HG03135 (cell line): ENCODE measurements at regions not wholly inside any gene's neighbourhood (a gene's known extent, or its start where the extent isn't known, plus 50 kb on each side); places are given as distances from the start of the nearest gene placed in this dataset.
"Not testable (repeated sequence)": the region's sequence is repeated elsewhere in the genome, so short reads cannot be mapped to it uniquely, and the experiment has no call there.

ENCODE experiments used
- ATAC-seq: cut with Tn5 transposase; IDR thresholded peaks from one replicate; pipeline ENCODE4 v1.9.1; 2021; ENCODE audit warnings: mild to moderate bottlenecking, moderate library complexity; ENCODE audit not compliant: unreplicated experiment

DNA sequence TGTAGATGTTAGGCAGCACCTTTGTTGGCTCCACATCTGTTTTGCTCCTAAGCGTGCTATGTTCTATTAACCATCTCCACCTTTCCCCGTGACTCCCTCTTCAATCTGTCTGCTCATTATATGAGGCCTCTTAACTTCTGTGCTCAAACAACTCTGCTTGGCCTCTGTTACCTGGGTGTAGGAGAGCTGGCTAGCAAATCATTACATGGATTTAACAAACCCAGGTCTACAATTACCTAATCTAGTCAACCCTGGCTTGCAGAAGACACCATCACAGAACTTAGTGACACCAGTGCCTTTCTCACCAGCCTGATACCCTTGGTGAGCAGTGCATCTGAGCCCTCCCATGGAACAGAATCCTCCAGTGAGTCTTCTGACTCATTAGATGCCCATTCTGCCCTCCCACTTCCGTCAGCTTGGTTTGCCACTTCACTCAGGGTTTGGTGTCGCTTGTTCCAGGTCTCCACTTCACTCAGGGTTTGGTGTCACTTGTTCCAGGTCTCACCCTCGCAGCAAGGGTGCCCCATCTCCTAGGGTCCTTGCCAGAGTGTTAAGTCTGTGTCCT is 92.0 kb upstream of the KIF26B start:
- no peak for ATAC-seq

DNA sequence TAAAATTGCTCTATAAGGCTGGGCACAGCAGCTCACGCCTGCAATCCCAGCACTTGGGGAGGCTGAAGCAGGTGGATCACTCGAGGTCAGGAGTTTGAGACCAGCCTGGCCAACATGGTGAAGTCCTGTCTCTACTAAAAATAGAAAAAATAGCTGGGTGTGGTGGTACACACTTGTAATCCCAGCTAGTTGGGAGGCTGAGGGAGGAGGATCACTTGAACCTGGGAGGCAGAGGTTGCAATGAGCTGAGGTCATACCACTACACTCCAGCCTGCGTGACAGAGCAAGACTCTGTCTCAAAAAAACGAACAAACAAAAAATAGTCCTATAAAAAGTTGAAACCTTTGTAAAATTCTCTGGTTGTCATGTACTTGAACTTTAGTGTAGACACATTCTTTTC is 93.0 kb upstream of the KIF26B start:
- ATAC-seq: not testable (repeated sequence)

DNA sequence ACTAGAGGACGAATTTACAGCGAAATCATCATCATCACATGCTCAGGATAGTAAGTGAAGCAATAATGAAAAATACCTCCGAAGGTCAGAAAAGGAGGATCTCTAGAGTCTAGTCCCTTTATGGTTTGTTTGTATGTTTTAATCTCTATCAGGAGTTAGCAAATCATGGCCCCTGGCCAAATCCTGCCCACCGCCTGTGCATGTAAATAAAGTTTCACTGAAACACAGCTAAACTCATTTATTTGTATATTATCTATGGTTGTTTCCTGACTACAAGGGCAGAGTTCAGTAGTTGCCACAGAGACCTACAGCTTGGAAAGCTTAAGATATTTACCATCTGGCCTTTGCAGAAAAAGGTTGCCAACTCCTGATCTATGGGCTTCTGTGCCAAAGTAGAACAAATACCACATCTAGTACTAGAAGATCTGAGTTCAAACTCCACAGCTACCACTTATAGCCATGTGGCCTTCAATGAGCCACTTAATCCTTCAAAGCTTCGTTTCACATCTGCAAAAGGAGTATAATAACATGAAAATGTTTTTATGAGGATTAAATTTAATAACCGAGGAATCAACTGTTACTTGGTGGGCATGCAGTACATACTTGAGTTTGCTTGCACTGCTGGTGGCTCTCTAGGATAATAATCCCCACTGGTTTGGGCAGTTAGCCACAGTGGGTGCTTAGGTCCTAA is 94.0 kb upstream of the KIF26B start:
- no peak for ATAC-seq

DNA sequence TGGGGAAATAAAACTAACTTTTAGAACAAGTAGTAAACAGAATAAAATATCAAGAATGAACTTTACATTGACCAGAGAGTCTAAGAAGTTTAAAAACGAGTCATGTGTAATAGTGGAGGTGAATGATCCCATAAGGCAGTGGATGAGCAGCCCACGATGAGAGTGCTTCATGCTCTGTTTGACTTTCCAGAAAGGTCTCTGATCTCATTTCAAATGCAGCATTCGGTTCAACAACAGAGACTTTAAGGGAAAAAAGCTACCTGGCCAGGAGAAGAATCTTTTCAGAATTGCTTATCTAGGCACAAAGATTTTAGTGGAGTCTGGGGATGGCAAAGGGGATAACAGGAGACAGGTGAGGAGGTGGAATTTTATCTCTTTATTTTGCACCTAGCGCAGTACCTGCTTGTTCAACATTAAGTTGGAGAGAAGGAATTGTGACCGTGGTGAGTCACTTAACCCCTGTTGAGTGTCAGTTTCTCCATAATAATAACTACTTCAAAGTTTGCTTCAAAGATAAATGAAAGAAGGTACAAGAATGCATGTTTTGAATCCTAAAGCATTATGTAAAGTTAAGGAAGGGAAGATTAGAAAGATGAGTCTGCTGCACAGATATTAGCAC is 94.9 kb upstream of the KIF26B start:
- no peak for ATAC-seq

DNA sequence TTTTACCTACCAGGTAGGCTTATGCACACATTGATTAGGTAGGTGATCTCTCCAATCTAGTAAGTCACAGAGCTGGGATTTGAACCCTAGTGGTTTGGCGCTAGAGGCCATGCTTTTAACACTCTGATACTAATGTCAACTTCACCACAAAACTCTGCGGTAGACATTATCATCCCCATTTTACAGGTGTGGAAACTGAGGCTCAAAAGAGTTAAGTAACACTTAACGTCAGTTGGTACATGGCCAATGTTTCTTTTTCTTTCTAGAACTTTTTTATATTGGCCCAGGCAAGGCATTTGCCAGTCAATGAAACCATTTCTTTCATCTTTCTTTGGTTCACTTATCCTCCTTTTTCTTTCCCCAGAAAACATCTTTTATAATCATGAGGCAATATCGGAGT is 95.9 kb upstream of the KIF26B start:
- no peak for ATAC-seq

- ATAC-seq: no peak
These were observed 96.3 kb upstream of the KIF26B start for GRCh38 chr1:245058436-245058835.

DNA sequence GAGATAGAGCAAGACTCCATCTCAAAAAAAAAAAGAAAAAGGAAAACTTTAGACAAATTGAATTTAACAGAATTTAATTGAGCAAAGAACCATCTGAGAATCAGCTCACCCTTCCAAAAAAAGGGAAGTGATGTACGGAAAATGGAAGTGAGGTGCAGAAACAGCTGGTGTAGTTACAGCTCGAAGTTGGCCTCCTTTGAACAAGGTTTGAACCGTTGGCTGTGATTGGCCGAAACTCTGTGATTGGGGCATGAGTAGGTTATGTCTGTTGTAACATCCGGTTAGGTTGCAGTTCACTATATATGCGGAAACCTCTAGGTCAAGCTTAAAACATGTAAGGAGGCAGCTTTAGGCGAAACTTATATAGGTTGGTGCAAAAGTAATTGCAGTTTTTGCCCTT is 97.9 kb upstream of the KIF26B start:
- ATAC-seq: no peak

DNA sequence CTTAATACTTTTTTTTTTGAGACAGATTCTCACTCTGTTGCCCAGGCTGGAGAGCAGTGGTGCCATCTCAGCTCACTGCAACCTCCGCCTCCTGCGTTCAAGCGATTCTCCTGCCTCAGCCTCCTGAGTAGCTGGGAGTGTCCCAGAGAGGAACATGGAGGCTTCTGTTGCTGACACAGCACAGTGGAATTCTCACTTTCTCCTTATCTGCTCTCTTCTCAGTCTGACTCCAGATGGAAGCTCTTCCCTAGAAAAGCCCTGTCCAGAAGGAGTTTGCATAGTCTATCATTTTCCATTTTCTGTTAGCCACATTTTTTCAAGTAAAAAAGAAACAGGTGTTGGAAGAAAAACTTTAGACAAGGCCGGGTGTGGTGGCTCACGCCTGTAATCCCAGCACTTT is 98.5 kb upstream of the KIF26B start:
- ATAC-seq: not testable (repeated sequence)

- ATAC-seq: no peak
These were observed 99.0 kb upstream of the KIF26B start for GRCh38 chr1:245055752-245056151.

DNA sequence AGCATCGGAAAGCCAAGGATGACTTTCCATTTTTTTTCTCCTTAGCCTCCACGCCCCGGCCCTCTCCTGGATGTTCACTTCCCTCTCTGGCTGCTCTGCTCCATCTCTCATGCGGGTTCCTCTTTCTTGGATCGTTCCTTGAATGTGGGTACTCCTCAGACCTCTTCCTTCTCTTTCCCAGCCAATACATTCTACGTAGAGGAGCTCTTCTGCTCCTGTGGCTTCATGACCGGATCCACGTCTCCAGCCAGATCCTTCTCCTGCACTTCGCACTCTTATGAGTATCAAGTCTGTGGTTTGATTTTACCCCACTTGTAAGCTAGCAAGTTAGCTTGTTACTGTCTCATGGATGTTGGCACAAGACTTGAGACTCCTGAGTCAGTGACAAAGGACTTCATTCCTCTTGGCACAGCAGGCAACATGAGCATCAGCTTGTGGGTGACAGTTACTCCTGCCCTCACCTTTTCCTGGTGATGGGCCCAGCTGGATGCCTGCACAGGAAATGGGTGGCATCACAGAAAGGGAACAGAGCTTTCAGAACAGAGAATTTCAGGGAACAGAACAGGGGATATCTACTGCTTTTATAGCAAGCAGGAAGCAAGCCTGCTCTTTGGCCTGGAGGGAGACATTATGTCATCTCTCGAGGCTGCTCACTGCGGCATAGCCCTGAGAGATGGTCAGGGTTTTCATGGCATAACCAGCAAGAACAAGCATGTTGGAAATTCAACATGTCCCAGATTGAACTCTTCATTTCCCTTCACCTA is 100.1 kb upstream of the KIF26B start:
- no peak for ATAC-seq

- ATAC-seq: no peak
These were observed 100.7 kb upstream of the KIF26B start for GRCh38 chr1:245054105-245054504.

DNA sequence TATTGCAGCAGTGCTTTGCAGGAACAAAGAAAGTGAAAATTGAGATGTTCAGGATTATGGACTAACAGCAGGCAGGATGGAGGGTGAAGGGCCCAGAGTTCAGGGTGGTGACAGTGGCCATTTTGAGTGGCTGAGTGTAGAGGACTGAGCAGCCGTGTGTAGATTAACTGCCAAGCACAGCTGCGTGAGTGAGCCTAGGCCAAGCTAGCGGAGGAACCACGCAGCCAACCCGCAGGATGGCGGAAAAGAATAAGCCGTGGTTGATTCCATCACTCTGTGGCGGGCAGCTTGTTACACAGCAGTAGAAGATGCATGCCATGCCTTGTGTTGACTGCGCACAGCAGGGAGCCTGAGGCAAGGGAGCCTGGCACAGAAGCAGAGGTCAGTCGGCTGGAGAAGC is 102.5 kb upstream of the KIF26B start:
- no peak for ATAC-seq

DNA sequence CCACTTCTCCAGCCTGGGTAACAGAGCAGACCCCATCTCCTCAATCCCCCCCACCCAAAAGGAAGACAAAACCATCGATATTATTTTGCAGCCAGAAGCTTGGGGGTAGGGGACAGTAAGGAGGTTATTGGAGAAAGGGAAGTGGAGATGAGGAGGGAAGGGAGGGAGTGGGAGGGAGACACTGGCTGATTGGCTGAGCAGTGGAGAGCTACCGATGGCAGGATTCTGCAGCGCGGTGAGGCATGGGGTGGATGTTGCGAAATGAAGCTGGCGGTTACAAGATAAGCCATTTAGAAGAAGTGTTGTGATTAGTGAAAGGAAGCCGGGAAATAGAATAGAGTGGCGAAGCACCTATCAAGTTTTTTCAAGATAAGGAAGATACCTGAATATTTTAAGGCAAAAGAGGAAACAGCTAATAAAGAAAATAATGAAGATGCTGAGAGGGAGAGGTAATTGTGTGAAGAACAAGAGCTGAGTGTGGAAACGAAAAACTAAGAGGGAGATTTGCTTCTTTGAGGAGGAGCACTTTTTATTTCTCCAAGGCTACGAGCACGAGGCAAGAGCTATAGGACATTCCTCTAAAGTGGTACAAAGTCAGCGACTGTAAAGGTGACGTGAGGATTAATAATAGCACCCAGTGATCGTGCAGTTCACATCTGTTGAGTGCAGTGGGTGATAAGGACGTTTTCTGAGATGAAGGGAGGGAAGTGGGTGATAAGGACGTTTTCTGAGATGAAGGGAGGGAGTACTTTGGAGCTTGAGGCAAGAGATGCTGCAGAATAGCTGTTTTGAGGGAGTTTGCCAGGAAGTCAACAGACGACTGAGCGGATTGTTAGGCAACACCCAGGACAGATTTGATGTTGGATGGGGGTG is 103.2 kb upstream of the KIF26B start:
- ATAC-seq: no peak

DNA sequence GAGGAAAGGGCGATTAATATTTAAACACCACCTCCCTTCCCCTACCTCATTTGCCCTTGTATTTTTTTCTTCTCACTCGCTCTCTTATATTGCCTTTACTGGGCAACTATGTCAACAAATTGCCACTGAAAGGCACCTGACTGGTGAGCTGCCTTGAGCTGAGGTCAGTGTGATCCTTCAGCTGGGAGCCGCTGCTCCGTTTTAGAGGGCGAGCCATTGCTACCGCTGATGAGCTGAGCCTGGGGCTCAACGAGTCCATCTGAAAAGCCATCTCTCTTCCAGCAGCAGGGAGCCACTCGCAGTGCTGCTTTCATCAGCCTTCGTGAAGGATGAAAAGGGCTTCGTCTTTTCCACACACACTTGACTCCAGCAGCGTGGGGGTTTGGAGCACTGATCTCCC is 108.0 kb upstream of the KIF26B start:
- ATAC-seq: no peak

DNA sequence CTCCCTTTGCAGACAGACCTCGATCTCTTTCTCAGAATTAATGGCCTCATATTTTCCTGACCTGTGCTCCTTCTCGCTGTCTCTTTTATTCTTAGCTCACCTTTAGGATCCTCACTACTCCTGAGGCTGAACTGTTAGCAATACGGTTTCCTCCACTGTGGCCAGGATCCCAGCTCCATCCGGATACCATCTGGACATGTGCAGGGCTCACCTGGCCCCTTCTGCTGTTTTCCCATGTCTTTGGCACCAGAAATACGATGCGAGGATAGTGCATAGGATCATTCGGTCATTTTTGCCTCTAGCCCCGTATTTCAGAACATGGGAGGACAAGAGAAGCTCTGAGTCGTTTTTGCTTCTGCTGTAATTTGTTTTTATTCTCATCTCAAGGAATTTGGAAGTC is 108.5 kb upstream of the KIF26B start:
- ATAC-seq: no peak

DNA sequence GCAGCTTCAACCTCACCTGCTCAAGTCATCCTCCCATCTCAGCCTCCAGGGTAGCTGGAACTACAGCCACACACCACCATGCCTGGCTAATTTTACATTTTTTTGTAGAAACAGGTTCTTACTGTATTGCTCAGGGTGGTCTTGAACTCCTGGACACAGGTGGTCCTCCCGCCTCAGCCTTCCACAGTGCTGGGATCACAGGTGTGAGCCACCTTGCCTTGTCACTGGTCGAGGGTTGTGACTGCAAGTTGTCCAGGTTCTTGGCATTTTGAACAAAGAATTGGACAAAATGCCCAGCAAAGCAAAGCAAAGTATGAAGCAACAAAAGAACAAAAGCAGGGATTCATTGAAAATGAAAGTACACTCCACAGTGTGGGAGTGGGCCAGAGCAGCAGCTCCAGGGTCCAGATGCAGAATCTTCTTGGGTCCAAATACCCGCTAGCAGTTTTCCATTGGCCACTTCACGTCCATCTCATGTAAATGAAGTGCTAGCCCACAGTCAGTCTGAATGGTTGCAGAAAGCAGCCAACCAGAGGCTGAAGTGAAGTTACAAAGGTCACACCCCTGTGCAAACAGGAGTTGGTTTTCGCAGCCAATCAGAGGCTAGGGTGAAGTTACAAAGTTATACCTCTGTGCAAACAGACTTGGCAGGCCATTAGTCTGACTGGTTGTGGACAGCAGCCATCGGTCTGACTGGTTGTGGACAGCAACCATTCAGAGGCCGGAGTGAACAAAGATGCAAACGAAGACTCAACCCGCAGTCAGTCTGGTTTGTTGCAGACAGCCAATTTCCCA is 109.5 kb upstream of the KIF26B start:
- ATAC-seq: no peak

DNA sequence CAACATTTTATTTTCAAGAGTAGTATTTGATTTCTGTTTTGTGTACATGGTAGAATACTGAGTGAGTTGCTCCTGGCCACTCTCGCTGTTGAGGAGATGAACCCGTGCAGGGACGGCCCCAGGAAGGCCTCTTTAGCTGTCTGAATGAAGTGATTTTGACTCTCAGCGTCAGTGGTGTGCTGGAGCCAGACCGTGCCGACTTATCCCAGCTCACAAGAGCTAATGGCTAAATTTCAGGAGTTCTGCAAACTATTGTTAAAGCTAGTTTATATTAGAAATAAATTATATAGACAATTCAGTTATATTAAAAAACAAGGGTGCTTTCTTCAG is 111.2 kb upstream of the KIF26B start:
- ATAC-seq: no peak

DNA sequence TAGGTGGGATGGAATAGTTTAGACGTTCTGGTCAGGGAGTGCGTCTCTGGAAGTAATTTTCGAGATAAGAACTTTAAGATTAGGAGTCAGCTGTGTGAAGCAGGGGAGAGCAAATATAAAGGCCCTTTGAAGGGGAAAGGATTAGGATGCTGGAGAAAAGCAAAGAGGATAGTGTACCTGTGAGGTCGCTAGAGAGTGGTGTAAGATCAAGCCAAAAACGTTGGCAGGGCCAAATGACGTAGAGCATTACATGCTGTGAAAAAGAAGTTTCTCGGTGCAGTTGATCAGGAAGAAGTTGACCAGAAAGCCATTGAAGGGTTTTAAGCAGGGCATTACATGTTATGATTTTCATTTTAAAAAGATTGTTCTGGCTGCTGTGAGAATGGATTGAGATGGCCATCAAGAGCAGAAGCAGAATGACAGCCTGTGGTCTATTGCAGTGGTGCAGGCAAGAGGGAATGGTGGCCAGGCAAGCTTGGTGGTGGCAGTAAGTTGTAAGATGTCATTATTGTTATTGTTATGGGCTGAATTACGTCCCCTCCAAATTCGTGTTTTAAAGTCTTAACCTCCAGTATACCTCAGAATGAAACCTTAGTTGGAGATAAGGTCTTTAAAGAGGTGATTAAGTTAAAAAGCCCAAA is 113.6 kb upstream of the KIF26B start:
- no peak for ATAC-seq

DNA sequence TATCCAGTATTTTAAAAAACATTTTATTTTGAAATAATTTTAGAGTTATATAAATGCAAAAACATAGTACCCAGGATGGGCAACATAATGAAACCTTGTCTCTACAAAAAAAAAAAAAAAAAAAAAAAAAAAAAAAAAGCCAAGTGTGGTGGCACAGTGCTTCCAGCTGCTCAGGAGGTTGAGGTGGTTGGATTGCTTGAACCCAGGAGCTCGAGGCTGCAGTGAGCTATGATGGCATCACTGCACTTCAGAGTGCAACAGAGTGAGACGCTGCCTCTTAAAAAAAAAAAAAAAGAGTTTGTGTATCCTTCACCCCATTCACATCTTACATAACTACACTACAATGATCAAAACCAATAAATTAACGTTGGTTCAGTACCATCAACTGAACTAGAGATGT is 115.6 kb upstream of the KIF26B start:
- ATAC-seq: no peak

DNA sequence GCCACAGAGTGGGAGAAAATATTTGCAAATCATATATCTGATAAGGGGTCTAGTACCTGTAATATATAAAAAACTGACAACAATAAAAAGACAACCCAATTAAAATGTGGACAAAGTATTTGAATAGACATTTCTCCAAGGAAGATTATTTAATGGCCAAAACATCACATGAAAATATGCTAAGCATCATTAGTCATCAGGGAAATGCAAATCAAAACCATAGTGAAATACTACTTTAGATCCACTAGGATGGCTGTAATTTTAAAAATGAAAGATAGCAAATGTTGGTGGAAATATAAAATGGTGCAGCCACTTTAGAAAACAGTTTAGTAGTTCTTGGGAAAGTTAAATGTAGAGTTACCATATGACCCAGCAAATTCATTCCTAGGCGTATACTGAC is 118.7 kb upstream of the KIF26B start:
- ATAC-seq: no peak
